GM12875 (cell line): ENCODE measurements at regions not wholly inside any gene's neighbourhood (a gene's known extent, or its start where the extent isn't known, plus 50 kb on each side); places are given as distances from the start of the nearest gene placed in this dataset.

Experiments used
- H3K4me3 ChIP-seq: one replicate; pipeline ENCODE4 v1.5.1; 2011; ENCODE audit warnings: low read depth, low read length, control low read depth
- CTCF ChIP-seq: IDR thresholded peaks from 2 replicates; pipeline ENCODE4 v1.5.1; 2011; ENCODE audit warnings: low read depth, mild to moderate bottlenecking, control low read depth, inconsistent platforms, low read length, moderate library complexity, borderline replicate concordance; ENCODE audit not compliant: insufficient read depth

- no peak for TF ChIP-seq CTCF
- no peak overlapping the region for H3K4me3 ChIP-seq
Measured at GRCh38 chr15:91604122-91604521, 249.4 kb upstream of the SLCO3A1 start.

- no peak for TF ChIP-seq CTCF
- no peak overlapping the region for H3K4me3 ChIP-seq
Measured at GRCh38 chr15:91605576-91605975, 247.9 kb upstream of the SLCO3A1 start.

DNA sequence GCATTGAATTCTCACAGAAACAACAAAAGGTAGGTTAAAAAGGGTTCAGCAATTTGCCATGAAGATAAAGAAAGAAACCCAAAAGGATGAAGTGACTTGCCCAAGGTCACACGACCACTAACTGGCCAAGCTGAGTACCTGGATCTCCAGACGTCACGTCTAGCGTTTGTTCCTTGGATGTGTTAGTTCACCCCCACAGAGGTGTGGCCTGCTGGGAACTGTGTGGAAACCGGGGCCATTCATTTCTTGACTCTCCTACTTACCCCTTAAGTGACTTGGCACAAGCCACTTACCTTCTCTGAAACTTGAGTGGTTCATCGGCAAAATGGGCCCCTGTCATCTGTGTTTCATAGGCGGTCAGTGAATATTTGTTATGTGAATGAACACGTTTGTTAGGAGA lies 244.3 kb upstream of the SLCO3A1 start:
- TF ChIP-seq CTCF = no peak
- H3K4me3 ChIP-seq = no peak overlapping the region

- no peak for TF ChIP-seq CTCF
- H3K4me3 ChIP-seq = no peak overlapping the region
Measured at GRCh38 chr15:91609966-91610365, 243.5 kb upstream of the SLCO3A1 start.

DNA sequence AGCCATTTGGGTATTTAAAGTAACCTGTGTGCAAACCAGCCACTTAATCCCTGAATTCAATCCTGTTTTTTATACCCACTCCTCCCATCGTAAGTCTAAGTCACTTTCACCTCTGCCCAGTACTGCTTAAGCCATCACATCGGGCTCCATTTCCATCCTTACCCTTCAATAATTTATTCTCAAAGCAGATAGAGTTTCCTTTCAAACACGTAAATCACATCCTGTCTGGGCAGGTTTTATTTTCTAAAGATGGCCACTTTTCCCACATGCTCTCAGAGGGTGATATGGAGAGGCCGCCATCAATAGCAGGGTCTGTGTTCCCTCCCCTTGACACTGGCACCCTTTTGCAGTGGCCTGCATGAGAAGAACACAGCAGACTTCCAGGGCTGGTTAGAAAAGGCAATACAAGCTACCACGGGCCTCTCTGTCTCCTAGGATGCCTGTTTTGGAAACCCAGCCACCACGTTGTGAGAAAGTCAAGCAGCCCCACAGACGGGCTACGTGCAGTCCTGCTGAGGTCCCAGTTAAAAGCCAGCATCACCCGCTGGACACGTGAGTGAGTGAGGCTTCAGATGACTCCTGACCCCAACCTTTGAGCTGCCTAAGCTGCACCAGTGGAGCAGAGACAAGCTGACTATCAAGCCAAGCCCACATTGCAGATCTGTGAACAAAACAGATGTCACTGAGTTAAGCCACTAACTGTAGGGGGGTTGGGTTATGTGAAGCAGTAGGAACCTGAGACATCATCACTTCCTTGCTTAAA lies 241.8 kb upstream of the SLCO3A1 start:
- H3K4me3 ChIP-seq = no peak overlapping the region
- TF ChIP-seq CTCF = no peak

- no peak for TF ChIP-seq CTCF
- H3K4me3 ChIP-seq = no peak overlapping the region
Measured at GRCh38 chr15:91620229-91620628, 233.3 kb upstream of the SLCO3A1 start.

- H3K4me3 ChIP-seq = no peak overlapping the region
- no peak for TF ChIP-seq CTCF
Measured at GRCh38 chr15:91622235-91622634, 231.3 kb upstream of the SLCO3A1 start.
